ENCODE measurements at regions not wholly inside any gene's neighbourhood (a gene's known extent, or its start where the extent isn't known, plus 50 kb on each side); places are given as distances from the start of the nearest gene placed in this dataset.

DNA sequence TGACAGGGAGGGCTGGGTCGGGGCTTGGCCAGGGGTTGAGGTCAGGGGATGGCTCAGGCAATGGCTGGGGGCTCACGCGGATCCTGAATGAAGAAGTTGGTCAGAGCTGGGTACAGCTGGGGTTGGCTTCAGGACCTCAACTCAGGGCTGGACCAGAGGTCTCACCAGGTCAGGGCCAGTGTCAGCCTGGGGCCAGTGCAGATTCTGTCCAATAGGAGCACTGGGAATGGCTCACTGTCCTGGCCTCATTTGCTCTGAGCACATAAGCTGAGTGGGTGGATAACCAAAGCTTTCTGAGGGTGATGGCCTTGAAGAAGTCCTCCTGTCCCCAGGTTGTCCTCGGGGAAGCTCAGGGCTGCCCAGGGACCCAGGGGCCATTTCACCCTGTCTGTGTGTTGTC lies 54.9 kb upstream of the PCBD1 start:
- peak in 2 of 8 donors; percentile 2 to 7 for ATAC-seq
- Histone ChIP-seq H3K27me3 (no peaks in the 10 kb centered on the region), H3K4me1 (peaks cover 0 to 41% (median 17%) of the 10 kb centered on the region in 9 donors), H3K36me3 (no peaks in the 10 kb centered on the region), H3K4me3 (no peak overlapping the region), H3K27ac (peak overlapping the region in 3 of 10 donors; percentile 19 to 46 (median 34)), H3K9me3 (no peaks in the 10 kb centered on the region)
- intact Hi-C loops (cut with DNase I), result no loop called here
- 81 to 84% methylated on average over 4 of the region's 4 CpGs for WGBS, 2 donors
- DNase-seq, result no peak
- TF ChIP-seq, protein P1, sequence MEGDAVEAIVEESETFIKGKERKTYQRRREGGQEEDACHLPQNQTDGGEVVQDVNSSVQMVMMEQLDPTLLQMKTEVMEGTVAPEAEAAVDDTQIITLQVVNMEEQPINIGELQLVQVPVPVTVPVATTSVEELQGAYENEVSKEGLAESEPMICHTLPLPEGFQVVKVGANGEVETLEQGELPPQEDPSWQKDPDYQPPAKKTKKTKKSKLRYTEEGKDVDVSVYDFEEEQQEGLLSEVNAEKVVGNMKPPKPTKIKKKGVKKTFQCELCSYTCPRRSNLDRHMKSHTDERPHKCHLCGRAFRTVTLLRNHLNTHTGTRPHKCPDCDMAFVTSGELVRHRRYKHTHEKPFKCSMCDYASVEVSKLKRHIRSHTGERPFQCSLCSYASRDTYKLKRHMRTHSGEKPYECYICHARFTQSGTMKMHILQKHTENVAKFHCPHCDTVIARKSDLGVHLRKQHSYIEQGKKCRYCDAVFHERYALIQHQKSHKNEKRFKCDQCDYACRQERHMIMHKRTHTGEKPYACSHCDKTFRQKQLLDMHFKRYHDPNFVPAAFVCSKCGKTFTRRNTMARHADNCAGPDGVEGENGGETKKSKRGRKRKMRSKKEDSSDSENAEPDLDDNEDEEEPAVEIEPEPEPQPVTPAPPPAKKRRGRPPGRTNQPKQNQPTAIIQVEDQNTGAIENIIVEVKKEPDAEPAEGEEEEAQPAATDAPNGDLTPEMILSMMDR (IDR thresholded peaks at IDR 0.05), result no peak

DNA sequence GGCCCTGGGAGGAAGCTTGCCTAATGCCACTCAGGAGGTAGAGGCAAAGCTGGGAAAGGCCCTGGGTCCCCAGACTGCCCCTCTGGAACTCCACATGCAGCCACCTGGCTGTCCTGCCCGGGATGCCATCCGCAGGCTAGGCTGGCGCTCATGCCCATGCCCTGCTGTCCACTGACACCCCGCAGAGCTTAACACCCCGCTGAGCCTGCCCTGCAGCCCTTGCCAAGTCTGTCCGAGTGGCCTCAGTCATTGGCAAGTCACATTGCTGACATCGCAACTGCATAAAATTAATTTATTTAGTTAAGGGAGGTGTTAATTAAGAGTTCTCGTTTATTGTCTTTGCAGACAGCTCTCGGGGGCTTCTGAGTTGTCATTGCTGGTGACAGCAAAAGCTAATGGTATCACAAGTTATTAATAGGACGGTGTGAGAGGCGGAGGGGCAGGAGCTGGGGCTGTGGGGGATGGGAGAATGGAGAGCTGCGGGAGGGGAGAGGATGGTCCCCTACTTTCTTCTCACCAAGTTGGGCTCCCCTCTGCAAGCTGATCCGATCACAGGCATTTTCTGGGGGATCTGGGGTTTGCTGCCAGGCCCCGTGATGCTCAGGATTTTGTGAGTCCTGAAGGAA lies 55.6 kb upstream of the PCBD1 start:
- DNase-seq, result peak; percentile 41 to 44
- Histone ChIP-seq H3K9me3 (no peaks in the 10 kb centered on the region), H3K27me3 (no peaks in the 10 kb centered on the region), H3K36me3 (no peaks in the 10 kb centered on the region), H3K4me3 (no peak overlapping the region), H3K4me1 (peaks cover 0 to 41% (median 17%) of the 10 kb centered on the region in 9 donors), H3K27ac (peak overlapping the region in 7 of 10 donors; percentile 20 to 56 (median 37))
- TF ChIP-seq, protein P1 (IDR thresholded peaks at IDR 0.05), result no peak
- WGBS, 2 donors, result 45 to 61% methylated on average over 14 of the region's 14 CpGs
- peak in 7 of 8 donors; percentile 28 to 79 (median 65) for ATAC-seq
- intact Hi-C loops (cut with DNase I), result no loop called here

DNA sequence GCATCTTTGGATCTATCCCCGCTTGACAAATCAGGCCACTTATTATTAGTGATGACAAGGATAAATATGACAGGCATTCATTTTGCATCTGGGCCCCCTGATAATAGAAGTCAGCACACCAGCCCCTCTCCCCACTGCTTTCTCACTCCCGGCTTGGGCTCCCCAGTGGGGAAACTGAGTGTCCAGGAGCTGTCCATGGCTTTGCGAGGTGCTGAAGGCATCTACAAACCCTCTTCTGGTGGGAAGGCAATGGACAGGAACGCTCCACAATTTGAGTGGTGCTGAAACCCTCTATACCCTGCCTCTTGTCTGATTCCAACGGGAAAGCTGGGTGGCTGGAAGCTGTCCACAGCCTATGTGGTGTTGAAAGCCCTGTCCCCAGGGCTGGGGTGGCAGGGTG lies 61.7 kb upstream of the PCBD1 start:
- Histone ChIP-seq H3K36me3 (no peaks in the 10 kb centered on the region), H3K27me3 (no peaks in the 10 kb centered on the region), H3K4me3 (no peak overlapping the region), H3K27ac (no peak overlapping the region), H3K4me1 (peaks cover 0 to 2% (median 0%) of the 10 kb centered on the region in 9 donors), H3K9me3 (no peaks in the 10 kb centered on the region)
- DNase-seq (no peak), ATAC-seq (no peak)
- intact Hi-C loops (cut with DNase I), result no loop called here
- TF ChIP-seq, protein P1 (IDR thresholded peaks at IDR 0.05), result no peak
- 47 to 64% methylated on average over 5 of the region's 5 CpGs for WGBS, 2 donors

DNA sequence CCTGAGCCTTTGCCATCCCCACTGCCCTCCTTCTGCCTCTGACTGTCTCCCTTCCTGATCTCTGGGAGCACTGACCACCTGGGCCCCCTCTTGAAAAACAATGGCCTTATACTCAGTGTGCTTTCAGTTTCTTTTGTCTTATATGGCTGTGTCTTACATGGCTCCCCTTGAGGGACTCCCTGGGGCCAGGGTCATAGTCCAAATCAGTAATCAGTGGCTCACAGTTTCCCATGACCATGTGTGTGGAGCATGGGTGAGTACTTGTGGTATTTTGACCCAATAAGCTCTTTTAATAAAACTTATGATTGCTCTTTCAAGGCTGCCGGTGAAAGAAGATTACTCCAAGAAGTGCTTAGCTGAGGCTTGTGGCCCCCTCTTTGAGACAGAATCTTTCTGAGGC lies 62.4 kb upstream of the PCBD1 start:
- Histone ChIP-seq H3K4me1 (no peaks in the 10 kb centered on the region), H3K27me3 (no peaks in the 10 kb centered on the region), H3K9me3 (no peaks in the 10 kb centered on the region), H3K4me3 (no peak overlapping the region), H3K36me3 (no peaks in the 10 kb centered on the region), H3K27ac (no peak overlapping the region)
- DNase-seq (no peak), ATAC-seq (no peak)
- TF ChIP-seq, protein P1 (IDR thresholded peaks at IDR 0.05), result no peak
- intact Hi-C loops (cut with DNase I), result no loop called here
- 96 to 100% methylated on average over 1 of the region's 1 CpG for WGBS, 2 donors

Data from heart right ventricle (tissue), 16 donors.